ENCODE measurements at regions not wholly inside any gene's neighbourhood (a gene's known extent, or its start where the extent isn't known, plus 50 kb on each side); places are given as distances from the start of the nearest gene placed in this dataset.
"Not testable (repeated sequence)": the region's sequence is repeated elsewhere in the genome, so short reads cannot be mapped to it uniquely, and the experiment has no call there.

- intact Hi-C loops (cut with DNase I); H3K4me1 ChIP-seq (ENCODE audit: control insufficient read depth, insufficient read depth, low read length); ATAC-seq; H3K27ac ChIP-seq (ENCODE audit: low read length); DNase-seq; H3K27me3 ChIP-seq (ENCODE audit: control insufficient read depth, insufficient read depth); H3K4me3 ChIP-seq (ENCODE audit: low read length); H3K9me3 ChIP-seq (ENCODE audit: control insufficient read depth, low read length): not testable (repeated sequence)
- 46% methylated on average over 12 of the region's 12 CpGs for WGBS
Observed at GRCh38 chr9:26613851-26614350, 278.7 kb downstream of the CAAP1 start.

- intact Hi-C loops (cut with DNase I) = no loop called here
- 51% methylated on average over 3 of the region's 3 CpGs for WGBS
- no peaks in the 10 kb centered on the region for H3K9me3 ChIP-seq (ENCODE audit: control insufficient read depth, low read length)
Observed at GRCh38 chr9:26612211-26612610, 280.4 kb downstream of the CAAP1 start.

GRCh38 chr9:26606756-26607155, 285.8 kb downstream of the CAAP1 start:
- ATAC-seq (no peak), DNase-seq (no peak)
- WGBS = 84% methylated on average over 1 of the region's 1 CpG
- H3K27me3 ChIP-seq (ENCODE audit: control insufficient read depth, insufficient read depth) = no peaks in the 10 kb centered on the region
- no peaks in the 10 kb centered on the region for H3K4me1 ChIP-seq (ENCODE audit: control insufficient read depth, insufficient read depth, low read length)
- H3K27ac ChIP-seq (ENCODE audit: low read length) = no peak overlapping the region
- no peak overlapping the region for H3K4me3 ChIP-seq (ENCODE audit: low read length)
- intact Hi-C loops (cut with DNase I) = no loop called here
- no peaks in the 10 kb centered on the region for H3K9me3 ChIP-seq (ENCODE audit: control insufficient read depth, low read length)

More at GRCh38 chr9:26612211-26612610, 280.4 kb downstream of the CAAP1 start:
- Histone ChIP-seq H3K27me3 (ENCODE audit: control insufficient read depth, insufficient read depth) (no peaks in the 10 kb centered on the region), H3K4me3 (ENCODE audit: low read length) (no peak overlapping the region), H3K4me1 (ENCODE audit: control insufficient read depth, insufficient read depth, low read length) (no peaks in the 10 kb centered on the region), H3K27ac (ENCODE audit: low read length) (no peak overlapping the region)
- DNase-seq = no peak
- ATAC-seq = no peak

- H3K4me1 ChIP-seq (ENCODE audit: control insufficient read depth, insufficient read depth, low read length) = no peaks in the 10 kb centered on the region
- no peak overlapping the region for H3K27ac ChIP-seq (ENCODE audit: low read length)
- intact Hi-C loops (cut with DNase I) = no loop called here
- DNase-seq (no peak), ATAC-seq (no peak)
- WGBS = 66% methylated on average over 1 of the region's 1 CpG
- H3K9me3 ChIP-seq (ENCODE audit: control insufficient read depth, low read length) = no peaks in the 10 kb centered on the region
- no peaks in the 10 kb centered on the region for H3K27me3 ChIP-seq (ENCODE audit: control insufficient read depth, insufficient read depth)
- no peak overlapping the region for H3K4me3 ChIP-seq (ENCODE audit: low read length)
Observed at GRCh38 chr9:26605367-26605766, 287.2 kb downstream of the CAAP1 start.

GRCh38 chr9:26604076-26604662, 288.4 kb downstream of the CAAP1 start:
- no peak for ATAC-seq
- intact Hi-C loops (cut with DNase I) = no loop called here
- Histone ChIP-seq H3K4me3 (ENCODE audit: low read length) (no peak overlapping the region), H3K27me3 (ENCODE audit: control insufficient read depth, insufficient read depth) (no peaks in the 10 kb centered on the region), H3K4me1 (ENCODE audit: control insufficient read depth, insufficient read depth, low read length) (no peaks in the 10 kb centered on the region), H3K27ac (ENCODE audit: low read length) (no peak overlapping the region), H3K9me3 (ENCODE audit: control insufficient read depth, low read length) (no peaks in the 10 kb centered on the region)
- DNase-seq = no peak
- 75% methylated on average over 4 of the region's 4 CpGs for WGBS

GRCh38 chr9:26603617-26604016, 289.0 kb downstream of the CAAP1 start:
- no peaks in the 10 kb centered on the region for H3K4me1 ChIP-seq (ENCODE audit: control insufficient read depth, insufficient read depth, low read length)

GRCh38 chr9:26597542-26598149, 295.0 kb downstream of the CAAP1 start:
- 80% methylated on average over 5 of the region's 5 CpGs for WGBS
- Histone ChIP-seq H3K27ac (ENCODE audit: low read length) (no peak overlapping the region), H3K9me3 (ENCODE audit: control insufficient read depth, low read length) (no peaks in the 10 kb centered on the region), H3K4me1 (ENCODE audit: control insufficient read depth, insufficient read depth, low read length) (no peaks in the 10 kb centered on the region), H3K27me3 (ENCODE audit: control insufficient read depth, insufficient read depth) (no peaks in the 10 kb centered on the region), H3K4me3 (ENCODE audit: low read length) (no peak overlapping the region)
- intact Hi-C loops (cut with DNase I) = no loop called here
- no peak for ATAC-seq
- no peak for DNase-seq

More at GRCh38 chr9:26603617-26604016, 289.0 kb downstream of the CAAP1 start:
- no peak overlapping the region for H3K4me3 ChIP-seq (ENCODE audit: low read length)
- intact Hi-C loops (cut with DNase I) = no loop called here
- H3K27me3 ChIP-seq (ENCODE audit: control insufficient read depth, insufficient read depth) = no peaks in the 10 kb centered on the region
- DNase-seq (no peak), ATAC-seq (no peak)
- no peaks in the 10 kb centered on the region for H3K9me3 ChIP-seq (ENCODE audit: control insufficient read depth, low read length)
- no peak overlapping the region for H3K27ac ChIP-seq (ENCODE audit: low read length)

GRCh38 chr9:26579056-26579455, 313.5 kb downstream of the CAAP1 start:
- H3K27ac ChIP-seq (ENCODE audit: low read length) = no peak overlapping the region
- no peaks in the 10 kb centered on the region for H3K4me1 ChIP-seq (ENCODE audit: control insufficient read depth, insufficient read depth, low read length)
- no peak for ATAC-seq
- H3K4me3 ChIP-seq (ENCODE audit: low read length) = no peak overlapping the region
- H3K27me3 ChIP-seq (ENCODE audit: control insufficient read depth, insufficient read depth) = no peaks in the 10 kb centered on the region
- no peak for DNase-seq
- intact Hi-C loops (cut with DNase I) = no loop called here
- WGBS = 47% methylated on average over 2 of the region's 2 CpGs
- H3K9me3 ChIP-seq (ENCODE audit: control insufficient read depth, low read length) = no peaks in the 10 kb centered on the region

- DNase-seq (no peak), ATAC-seq (no peak)
- 94% methylated on average over 2 of the region's 2 CpGs for WGBS
- no peaks in the 10 kb centered on the region for H3K4me1 ChIP-seq (ENCODE audit: control insufficient read depth, insufficient read depth, low read length)
- no peak overlapping the region for H3K27ac ChIP-seq (ENCODE audit: low read length)
- intact Hi-C loops (cut with DNase I) = no loop called here
- no peaks in the 10 kb centered on the region for H3K9me3 ChIP-seq (ENCODE audit: control insufficient read depth, low read length)
- no peak overlapping the region for H3K4me3 ChIP-seq (ENCODE audit: low read length)
- no peaks in the 10 kb centered on the region for H3K27me3 ChIP-seq (ENCODE audit: control insufficient read depth, insufficient read depth)
Observed at GRCh38 chr9:26574898-26575440, 317.6 kb downstream of the CAAP1 start.

GRCh38 chr9:26574256-26574655, 318.3 kb downstream of the CAAP1 start:
- ATAC-seq = no peak
- H3K4me1 ChIP-seq (ENCODE audit: control insufficient read depth, insufficient read depth, low read length) = no peaks in the 10 kb centered on the region
- H3K27ac ChIP-seq (ENCODE audit: low read length) = no peak overlapping the region
- 53% methylated on average over 2 of the region's 2 CpGs for WGBS
- no peaks in the 10 kb centered on the region for H3K27me3 ChIP-seq (ENCODE audit: control insufficient read depth, insufficient read depth)
- H3K9me3 ChIP-seq (ENCODE audit: control insufficient read depth, low read length) = no peaks in the 10 kb centered on the region
- intact Hi-C loops (cut with DNase I) = no loop called here
- no peak for DNase-seq
- H3K4me3 ChIP-seq (ENCODE audit: low read length) = no peak overlapping the region

- no peak overlapping the region for H3K27ac ChIP-seq (ENCODE audit: low read length)
- ATAC-seq (no peak), DNase-seq (no peak)
- 54% methylated on average over 2 of the region's 2 CpGs for WGBS
- H3K4me1 ChIP-seq (ENCODE audit: control insufficient read depth, insufficient read depth, low read length) = no peaks in the 10 kb centered on the region
- H3K9me3 ChIP-seq (ENCODE audit: control insufficient read depth, low read length) = no peaks in the 10 kb centered on the region
- intact Hi-C loops (cut with DNase I) = no loop called here
- no peaks in the 10 kb centered on the region for H3K27me3 ChIP-seq (ENCODE audit: control insufficient read depth, insufficient read depth)
- no peak overlapping the region for H3K4me3 ChIP-seq (ENCODE audit: low read length)
Observed at GRCh38 chr9:26567976-26568375, 324.6 kb downstream of the CAAP1 start.
